ENCODE measurements at regions not wholly inside any gene's neighbourhood (a gene's known extent, or its start where the extent isn't known, plus 50 kb on each side); places are given as distances from the start of the nearest gene placed in this dataset.

DNA sequence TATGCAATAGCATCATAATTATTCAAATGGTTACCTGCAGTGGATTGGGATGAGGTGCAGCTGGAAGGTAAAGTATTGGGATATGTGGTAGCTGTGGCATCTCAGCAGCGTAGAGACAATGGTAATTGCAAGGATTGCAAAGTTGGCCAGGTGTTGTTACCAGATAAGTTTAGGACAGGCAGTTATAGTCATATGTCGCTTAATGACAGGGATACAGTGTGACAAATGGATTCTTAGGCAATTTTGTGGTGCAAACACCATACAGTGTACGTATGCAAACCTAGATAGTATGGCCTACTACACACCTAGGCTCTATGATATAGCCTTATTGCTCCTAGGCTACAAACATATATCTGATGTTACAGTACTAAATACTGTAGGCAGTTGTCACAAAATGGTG lies 163.5 kb upstream of the LYZL2 start:
- DNase-seq: no peak

DNA sequence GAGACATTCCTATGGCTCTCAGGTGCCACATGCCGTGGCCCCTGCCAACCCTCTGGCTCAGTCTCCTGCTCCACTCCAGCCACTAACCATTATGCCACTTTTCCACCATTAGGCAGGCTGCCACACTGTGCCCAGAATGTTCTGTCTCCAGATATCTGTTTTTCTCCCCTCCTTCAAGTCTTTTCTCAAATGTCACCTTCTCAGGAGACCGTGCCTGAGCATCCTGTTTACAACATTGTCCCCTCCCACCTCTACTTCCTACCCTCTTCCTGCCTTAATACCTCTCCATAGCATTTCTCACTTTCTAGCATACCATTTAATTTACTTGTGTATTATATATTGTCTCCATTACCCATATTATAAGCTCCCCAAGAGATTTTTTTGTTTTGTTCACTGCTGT lies 162.5 kb upstream of the LYZL2 start:
- DNase-seq: no peak

DNA sequence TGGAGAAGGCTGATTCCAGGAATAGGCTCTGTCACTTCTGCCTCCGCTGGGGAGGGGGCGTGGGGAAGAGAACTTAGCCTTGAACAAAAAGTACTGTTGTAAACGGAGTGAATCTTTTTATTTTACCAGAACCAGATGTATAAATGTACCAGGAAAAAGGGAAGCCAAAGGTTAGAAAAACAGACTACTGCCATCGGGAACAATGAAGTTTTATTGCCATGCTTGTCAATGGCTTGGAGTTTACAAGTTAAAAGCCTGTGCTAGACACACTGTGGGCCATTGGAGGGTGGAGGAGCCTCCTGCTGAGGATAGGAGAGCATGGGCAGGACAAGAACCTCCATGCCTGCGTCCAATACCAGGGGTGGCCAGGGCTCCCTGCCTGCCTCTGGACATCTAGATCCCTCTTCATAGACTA lies 161.7 kb upstream of the LYZL2 start:
- no peak for DNase-seq

DNA sequence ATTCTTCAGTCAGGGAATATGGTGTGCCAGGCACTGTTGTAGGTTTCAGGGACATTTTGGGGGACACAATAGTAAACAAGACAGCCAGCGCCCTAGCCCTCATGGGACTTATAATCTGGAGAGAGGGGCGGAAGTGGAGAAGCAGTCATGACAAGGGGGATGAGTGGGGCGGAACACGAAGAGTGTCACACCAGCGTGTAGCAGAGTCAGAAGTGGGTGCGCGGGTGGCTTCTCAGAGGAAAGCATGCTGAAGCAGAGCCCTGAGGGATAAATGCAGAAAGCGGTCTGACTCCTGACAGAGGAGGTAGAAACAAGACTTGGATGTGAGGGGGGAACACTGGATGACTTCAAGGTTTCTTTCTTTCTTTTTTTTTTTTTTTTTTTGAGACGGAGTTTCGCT lies 160.3 kb upstream of the LYZL2 start:
- no peak for DNase-seq

DNA sequence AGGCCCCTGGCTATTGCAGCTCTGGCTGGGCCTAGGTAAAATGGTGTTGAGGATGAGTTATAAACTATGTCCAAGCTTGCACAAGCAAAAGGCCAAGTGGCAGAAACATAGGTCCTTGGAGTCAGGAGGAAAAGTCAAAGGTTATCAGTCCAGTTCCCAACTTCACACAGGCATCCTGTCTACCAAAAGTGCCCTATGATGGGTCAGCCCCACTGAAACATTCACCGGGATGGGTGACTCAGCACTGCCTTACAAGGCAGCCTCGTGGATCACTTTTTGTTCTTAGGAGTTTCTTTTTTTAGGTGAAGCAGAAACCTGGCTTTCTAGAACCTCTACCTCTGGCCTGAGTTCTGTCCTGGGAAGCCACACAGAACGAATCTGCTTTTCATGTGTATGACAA lies 158.8 kb upstream of the LYZL2 start:
- no peak for DNase-seq

DNA sequence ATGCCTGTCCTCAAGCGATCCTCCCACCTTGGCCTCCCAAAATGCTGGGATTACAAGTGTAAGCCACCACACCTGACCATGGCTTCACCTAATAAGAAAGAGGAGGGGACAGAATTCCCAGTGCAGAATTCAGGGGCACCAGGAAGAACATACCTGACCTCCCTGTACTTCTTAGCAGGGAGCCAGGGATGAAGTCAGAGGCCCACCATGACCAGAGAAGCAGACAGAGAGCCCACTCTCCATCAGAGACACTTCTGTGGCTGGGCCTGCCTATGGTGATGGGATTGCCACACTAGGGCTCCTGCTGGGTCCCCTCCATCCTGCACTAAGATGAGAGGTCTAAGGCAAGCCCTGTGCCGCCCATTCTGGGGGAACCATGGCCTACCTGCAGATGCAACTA lies 157.4 kb upstream of the LYZL2 start:
- DNase-seq: no peak

DNA sequence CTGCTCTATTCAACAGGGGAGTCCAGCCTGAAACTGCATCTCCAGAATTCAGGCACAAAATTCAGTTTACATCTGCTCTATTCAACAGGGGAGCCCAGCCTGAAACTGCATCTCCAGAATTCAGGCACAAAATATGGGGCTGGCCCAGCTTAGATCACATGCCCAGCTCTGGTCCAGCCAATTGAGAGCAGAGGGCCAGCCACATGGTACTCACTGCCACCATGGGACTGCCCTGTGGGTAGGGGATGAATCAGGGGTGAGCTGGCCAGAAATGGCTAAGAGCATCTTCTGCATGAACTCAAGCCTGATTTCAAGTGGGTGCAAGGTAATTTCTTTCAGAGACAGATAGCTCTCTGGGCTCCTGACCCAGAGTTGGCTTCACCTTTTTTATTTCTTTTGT lies 156.6 kb upstream of the LYZL2 start:
- no peak for DNase-seq

DNA sequence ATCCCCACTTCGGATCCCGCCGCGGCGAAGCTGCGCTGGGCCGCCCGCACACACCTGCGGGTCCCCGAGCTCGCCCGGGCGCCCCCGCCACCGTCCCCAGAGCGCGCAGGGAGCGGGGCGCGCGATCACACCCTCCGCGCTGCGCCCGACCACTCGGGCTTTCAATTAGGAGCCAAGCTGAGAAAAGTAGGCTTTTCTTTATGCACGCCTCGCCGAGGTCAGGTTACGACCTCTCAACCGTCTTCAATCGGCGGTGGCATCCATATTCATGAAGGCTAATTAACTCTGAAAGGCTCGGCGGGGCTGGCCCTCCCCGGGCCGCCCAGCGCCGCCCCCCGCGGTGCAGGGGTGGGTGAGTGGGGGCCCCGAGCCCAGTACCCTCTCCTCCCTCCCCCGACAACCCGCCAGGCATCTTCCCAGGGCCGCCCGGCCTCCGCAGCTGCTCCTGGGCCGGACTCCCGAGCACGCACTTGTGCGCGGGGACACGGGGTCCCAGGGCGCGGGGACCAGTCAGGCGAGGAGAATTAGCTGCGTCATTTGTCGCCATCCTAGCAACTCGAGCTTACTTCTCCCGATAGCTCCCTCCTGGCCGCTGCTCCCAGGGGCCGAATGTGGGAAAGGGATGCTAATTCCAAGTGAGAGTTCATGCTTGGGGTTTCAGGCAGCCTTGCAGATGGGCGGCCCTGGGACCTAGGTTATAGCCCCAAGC lies 155.5 kb upstream of the LYZL2 start:
- DNase-seq: peak; percentile 26 to 38

DNA sequence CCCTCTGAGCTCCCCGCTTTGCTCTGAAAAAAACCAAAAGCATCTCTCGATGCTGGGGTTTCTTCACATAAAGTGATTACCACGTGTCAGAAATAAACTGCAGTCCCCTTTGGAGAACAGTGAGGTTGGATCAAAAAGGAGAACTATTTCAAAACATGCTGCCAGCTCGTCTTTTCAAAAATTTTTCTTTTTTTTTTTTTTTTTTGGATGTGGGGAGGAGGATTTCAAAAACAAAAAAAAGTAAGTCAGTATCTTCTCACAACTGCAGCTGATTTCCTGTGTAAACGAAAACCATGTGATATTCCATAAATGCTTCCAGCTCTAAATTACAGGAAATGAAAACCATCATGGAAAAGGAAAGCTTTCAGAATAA lies 155.0 kb upstream of the LYZL2 start:
- no peak for DNase-seq

DNA sequence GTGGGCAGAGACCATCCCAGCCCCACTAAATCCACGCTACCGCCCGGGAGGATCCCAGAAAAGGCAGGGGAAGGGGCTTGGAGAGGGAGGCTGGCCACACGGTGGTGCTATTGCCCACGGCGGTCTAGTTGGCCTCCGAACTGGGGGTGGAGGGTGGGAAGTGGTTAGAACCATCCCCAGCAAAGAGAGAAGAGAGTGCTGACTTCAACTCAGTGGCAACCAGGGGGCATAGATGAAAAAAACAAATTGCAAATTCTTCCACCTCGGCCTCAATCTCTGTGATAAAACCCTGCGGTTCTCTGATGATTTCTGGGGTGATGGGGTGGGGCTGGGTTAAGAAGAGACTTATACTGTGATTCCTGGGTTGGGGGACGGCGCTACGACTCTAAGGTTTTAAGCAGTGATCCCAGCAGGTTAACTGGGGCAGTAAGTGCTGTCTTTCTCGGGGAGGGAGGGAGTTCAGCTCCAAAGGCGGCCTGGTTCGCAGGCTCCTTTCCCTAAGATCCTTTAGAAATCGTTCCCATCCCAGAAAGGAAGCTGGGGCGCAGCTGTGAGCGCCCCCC lies 154.5 kb upstream of the LYZL2 start:
- DNase-seq: peak; percentile 85 to 86

DNA sequence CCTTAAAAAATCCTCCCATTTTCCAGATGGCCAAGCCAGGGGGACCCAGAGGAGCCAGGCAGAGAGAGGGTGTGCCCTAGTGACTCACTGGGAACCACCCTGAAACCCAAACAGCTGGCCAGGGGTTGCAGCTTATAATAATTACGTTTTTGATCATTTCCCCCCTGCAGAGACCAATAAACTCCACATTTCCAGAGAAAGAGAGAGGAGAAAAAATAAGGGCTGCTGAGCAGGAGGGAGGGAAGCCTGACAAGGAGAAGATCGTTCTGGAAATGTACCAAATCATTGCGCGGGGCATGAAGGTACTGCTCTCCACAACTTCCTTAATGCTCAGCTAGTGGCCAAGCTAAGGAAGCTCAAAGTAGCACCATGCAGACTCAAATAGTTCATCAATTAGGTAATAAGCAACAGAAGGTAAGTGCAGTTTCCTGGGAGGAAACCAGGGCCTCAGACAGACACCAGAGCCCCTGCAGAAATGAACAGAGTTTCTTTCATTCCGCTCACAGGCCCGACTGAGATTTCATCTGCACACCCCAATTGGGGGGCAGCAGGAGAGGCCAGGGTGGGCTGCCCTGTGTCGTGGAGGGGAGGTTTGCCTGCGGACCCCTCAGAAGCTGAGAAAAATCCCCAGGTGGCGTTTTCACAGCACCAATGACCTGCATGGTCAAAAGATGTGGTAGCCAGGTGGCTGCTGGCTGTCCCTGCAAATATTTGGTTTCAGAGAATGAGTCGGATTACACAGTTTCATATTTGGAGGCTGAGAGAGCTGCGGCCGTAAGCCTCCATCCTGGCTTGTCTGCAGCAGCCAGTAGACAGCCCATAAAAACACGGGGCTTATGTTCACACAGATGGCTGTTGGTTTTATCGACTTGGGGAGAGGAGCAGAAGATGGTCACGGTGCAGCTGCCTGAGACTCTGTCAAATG lies 153.2 kb upstream of the LYZL2 start:
- no peak for DNase-seq

DNA sequence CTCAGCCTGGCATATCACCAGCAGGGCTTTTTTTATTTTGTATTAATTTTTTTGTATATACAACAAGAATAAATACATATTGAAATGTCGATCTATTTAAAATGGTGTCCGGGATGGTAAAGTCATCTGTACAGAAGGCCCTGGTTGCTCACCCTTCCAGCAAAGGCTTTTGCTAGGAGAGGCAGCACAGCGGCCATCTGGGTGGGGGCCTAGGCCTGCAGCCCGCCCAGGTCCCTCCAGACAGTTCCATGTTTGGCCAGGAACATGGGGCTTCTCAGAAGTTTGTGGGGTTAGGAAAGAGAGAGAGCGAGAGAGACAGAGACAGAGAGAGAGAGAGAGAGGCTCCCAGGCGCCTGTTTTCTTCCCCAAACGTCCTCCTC lies 152.6 kb upstream of the LYZL2 start:
- DNase-seq: no peak

DNA sequence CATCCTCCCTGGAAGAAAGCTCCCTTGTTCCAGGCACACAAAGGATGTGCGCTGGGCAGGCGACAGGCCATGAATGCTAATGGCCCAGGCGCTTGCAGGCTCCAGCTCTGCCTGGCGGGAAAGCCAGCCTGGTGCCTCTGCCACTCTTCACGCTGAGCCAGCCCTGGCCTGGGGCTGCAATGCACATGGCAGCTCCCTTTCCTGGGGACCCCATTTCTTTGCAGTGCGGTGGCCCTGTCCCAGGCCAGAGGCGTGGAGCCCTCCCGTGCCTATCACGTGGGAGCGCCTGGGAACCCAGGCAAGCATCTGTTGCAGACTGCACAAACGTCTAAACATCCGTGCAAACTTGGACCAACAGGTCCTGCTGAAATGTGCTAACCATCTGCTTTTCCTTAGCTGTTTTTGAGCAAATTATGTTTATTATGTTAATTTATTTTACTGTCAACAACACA lies 152.1 kb upstream of the LYZL2 start:
- DNase-seq: no peak

DNA sequence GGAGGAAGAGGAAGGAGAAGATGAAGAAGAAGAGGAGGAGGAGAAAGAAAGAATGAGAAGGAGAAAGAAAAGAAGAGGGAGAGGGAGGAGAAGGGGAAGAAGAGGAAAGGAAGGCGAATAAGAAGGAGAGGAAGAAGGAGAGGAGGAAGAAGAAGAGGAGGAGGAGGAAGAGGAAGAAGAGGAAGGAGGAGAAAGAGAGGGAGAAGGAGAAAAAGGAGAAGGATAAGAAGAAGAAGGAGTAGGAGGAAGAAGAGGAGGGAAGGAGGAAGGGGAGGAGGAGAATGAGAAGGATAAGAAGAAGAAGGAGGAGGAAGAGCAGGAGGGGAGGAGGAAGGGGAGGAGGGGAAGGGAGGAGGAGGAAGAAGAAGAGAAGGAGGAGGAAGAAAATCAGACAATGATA lies 149.2 kb upstream of the LYZL2 start:
- no peak for DNase-seq

DNA sequence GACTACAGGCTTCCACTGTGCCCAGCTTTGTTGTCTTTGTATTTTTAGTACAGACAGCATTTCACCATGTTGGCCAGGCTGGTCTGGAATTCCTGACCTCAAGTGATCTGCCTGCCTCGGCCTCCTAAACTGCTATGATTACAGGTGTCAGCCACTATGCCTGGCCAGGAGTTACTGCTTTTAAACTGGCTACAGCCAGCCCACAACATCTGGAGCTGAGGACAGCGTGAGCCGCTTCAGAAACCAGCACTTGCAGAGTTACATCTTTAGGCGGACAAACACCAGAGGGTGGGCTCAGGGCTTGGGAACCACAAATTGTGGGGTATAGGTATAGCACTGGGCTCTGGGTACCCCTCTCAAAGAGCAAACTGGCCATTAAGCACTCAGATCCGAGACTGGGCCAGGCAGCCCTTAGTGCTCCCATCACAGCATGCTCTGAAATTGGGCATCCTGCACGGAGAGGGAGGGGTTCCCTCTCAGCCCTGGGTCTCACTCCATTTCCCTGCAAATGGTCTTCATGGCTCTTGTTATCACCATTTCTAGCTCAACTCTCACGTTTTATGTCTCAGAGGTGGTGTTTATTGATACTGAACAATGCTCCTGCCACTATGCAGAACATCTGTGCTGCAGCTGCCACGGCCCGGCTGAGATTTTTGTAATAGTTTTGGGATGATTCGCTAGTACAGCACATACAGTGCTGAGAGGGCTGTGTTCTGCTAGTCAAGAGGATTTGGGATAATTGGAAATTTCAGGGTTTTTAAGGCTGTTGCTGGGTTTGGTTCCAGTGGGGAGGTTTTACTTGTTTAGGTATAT lies 146.4 kb upstream of the LYZL2 start:
- DNase-seq: no peak

DNA sequence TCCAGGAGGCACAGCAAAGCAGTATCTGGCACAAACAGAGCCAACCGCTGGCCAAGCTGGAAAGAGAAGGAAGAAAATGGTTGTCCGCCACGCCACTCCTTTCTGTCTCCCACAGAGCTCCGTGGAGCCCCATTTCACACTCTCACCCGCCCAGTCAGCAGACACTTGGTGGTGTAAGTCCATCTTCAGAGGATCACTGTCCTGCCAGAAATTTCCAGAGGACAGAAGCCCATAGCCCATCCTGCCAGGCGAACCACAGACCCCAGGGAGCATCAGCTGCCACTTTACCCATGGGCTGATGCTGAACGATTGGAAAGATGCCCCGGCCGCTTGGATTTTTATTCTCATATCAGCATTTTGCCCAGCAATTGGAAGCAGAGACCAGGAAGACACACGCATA lies 144.7 kb upstream of the LYZL2 start:
- no peak for DNase-seq

DNA sequence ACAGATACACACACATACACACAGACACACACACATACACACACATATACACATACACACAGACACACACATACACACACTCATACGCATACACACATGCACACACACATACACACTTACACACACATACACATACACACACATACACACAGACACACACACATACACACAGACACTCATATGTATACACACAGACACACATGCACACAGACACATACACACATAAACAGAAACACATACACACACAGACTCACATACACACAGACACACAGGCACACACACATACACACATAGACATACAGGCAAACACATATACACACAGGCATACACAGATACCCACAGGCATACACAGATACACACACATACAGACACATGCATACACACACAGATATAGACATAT lies 143.9 kb upstream of the LYZL2 start:
- DNase-seq: no peak

DNA sequence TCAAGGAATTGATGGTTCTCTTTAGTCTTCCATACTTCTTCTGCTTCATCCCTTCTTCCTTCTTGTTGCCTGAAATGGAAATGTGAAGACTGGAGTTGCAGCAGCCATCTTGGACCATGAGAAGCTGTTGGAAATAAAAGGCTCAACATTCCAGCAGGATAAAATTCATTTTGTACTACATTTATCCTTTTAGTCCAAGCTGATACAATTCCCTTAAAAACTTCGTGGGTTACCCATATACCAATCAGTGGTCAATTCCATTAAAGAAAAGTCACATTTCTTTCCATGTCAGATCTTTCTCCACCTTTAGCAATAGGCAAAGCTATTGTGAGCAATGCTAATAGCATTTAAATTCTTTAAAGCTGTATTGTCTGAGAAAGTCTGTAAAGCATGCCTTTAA lies 141.3 kb upstream of the LYZL2 start:
- DNase-seq: no peak

DNA sequence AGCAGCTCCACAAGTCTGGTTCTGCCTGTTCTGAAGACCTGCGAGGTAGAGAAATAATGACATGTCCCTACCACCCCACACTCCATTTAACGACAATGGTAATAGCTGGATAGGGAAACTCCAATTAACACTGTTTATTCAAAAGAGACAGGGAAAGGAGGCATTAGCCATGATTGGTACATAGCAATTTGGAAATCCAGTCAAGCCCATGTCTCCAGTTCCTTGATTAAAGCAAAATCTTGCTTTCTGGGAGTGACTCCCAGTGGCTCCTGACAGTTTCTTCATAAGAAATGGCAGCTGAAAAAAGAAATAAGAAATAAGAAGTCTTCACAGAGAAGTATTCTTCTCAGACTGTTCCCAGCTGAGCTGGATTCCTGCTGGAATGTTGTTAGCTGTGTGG lies 140.7 kb upstream of the LYZL2 start:
- DNase-seq: no peak

DNA sequence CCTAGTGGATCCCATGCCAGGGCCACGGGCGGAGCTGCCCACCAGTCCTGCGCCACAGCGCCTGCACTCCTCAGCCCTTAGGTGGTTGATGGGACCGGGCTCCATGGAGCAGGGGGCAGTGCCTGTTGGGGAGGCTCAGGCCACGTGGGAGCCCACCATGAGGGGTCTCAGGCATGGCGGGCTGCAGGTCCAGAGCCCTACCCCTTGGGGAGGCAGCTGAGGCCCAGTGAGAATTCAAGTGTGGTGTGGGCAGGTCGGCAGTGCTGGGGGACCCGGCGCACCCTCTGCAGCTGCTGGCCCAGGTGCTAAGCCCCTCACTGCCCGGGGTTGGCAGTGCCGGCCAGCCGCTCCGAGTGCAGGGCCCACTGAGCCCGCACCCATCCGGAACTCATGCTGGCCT lies 139.8 kb upstream of the LYZL2 start:
- DNase-seq: no peak

DNA sequence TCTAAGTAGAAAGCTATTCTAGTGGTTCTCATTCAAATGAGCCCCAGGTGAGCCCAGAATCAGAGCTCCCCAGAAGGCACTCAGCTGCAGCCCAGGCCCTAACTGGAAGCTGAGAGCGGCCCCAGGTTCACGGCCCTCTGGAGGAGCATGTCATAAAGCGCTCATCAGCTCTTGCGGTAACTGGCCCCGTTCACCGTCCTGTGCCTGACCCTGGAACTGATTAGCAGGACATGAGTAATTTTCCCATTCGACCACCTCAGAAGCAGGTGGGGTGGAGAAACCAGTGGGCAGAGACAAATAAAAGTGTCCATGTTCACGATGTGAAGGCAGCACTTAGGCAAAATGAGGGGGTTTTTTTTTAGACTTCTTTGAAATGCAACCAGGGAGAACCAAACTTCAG lies 136.1 kb upstream of the LYZL2 start:
- DNase-seq: no peak

DNA sequence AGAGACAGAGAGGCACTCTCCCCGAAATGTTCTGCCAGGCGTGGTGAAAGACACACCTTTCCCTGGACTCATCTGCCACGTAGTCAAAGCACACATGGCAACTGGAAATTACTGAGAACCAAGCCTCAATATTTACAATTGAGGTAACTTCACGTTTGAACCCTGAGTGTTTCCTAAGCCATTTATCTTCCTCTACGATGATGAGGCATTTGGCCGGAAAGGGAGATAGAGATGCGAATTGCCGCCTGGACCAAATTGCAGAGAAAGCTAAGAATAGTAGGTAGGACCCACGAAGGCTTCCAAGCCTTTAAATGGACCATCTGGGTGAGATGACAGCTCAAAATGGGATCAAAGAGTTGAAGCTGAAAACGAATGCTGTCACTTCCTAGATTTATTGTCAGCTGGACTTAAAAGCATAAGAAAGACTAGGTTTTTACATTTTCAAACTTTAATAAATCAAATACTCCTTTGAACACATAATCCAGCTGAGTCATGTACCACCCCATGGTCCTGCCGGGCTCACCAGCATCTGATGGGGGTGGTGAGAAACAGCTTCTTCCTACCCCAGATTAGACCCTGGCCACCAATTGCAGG lies 135.6 kb upstream of the LYZL2 start:
- DNase-seq: no peak

DNA sequence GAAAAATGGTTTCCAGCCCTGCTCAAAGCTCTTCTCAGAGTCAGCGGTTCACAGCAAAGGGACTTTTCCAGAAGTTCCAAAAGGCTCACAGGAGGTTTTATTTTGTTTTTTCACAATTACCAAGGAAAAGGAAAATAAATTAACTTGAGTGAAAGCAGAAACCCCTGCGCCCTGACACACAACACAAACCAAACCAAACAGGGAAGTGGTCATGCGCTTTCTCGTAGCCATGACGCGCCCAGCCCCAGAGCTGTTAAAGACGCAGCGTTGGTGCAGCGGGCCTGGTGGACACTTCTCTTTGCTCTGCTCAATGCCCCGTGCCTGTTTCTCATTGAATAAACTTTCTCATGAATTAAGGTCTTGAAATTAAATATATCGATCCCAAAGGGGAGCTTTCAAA lies 134.4 kb upstream of the LYZL2 start:
- no peak for DNase-seq

Measured in stimulated activated CD4-positive, alpha-beta T cell treated with anti-CD3 and anti-CD28 coated beads, Interleukin-2, amount 100 ng/mL, for 24 hours (primary cell).